ENCODE measurements at regions not wholly inside any gene's neighbourhood (a gene's known extent, or its start where the extent isn't known, plus 50 kb on each side); places are given as distances from the start of the nearest gene placed in this dataset.

DNA sequence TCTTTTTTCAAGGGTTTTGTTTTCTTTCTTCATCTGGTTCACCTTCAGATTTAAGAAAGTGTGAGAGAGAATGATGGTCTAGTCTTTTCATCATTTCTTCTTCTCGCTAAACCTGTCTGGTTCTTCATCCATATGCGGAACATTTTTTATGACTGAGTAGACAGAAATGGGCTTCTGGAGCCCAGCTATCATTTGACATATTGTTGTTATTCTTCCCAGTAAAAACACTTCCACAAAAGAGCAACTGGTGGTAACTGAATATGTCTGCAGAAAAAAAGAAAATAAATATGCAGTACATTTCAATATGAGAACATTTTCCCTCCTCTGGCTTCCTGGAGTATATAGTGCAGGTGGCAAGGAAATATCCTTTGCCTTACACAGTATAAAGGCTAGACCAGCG, 209.5 kb downstream of the JCAD start:
- no peak for DNase-seq

DNA sequence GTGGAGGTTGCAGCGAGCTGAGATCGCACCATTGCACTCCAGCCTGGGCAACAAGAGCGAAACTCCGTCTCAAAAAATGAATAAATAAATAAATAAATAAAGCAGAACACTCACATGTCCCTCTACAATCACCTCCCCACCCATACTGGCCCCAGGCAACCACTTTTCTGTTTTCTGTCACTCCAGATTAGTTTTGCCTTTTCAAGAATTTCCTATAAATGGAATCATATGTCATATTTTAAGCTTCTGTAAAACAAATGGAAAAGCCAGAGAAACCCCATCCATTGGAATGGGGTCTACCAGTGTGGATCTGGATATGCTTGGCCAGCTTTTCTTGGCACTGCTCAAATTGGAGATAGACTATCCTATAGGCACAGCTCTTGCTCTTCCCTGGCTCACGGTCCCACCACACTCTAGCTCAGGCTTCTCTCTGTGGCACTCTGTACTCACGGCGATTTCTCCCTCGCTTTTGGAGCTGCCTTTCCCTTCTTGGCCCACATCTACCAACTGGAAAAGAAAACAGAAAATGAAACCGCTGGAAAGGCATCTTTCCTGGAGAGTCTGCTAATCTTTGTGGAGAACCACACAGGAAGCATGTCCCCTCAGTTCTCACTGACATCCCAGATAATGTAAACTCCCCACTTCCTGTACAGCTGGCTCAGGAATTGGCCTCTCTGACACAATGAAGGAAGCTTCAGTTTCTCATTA, 210.1 kb downstream of the JCAD start:
- no peak for DNase-seq

DNA sequence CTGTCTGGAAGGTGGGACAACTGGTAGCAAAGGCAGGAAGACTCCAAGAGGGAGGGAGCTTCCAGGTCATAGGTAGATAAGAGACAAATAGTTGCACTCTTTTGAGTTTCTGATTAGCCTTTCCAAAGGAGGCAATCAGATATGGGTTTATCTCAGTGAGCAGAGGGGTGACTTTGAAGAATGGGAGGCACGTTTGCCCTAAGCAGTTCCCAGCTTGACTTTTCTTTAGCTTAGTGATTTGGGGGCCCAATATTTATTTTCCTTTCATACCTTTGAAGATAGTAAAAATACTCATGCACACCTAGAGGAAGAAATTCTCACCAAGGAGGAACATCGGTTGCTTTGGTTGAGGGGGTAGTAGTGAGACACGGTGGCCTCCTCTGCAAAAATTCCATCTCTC, 212.1 kb upstream of the SVIL start:
- DNase-seq = no peak

DNA sequence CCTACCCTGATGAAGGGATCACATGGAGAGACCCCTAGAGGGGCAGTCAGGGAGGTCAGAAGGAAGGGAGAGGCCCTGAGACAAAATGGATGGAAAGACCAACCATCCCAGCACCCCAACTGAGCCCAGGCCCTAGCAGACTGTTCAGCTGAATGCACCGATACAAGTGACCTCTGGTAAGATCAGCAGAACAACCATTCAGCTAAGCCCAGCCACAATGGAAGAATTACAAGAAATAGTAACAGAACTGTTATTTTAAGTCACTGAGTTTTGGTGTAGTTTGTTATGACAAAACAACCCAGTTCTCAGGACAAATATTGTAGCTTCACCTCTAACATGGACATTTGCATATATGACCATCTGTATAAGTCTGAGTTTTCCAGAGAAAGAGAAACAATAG, 210.4 kb upstream of the SVIL start:
- no peak for DNase-seq

DNA sequence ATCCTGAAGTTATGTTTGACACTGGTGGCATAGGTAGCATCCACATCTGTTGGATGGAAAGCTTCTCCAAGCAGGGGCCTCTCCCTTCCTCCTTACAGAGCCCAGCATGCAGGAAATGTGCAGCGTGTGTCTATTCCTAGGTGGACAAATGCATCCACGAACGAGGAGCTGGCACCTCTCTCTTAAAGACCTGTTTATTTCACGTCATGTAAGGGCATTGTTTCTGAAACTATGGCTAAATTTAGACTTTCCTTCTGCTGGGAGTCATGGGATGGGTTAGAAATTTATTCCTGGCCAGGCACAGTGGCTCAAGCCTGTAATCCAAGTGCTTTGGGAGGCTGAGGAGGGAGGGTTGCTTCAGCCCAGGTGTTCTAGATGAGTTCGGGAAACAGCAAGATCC, 208.4 kb upstream of the SVIL start:
- DNase-seq = no peak

DNA sequence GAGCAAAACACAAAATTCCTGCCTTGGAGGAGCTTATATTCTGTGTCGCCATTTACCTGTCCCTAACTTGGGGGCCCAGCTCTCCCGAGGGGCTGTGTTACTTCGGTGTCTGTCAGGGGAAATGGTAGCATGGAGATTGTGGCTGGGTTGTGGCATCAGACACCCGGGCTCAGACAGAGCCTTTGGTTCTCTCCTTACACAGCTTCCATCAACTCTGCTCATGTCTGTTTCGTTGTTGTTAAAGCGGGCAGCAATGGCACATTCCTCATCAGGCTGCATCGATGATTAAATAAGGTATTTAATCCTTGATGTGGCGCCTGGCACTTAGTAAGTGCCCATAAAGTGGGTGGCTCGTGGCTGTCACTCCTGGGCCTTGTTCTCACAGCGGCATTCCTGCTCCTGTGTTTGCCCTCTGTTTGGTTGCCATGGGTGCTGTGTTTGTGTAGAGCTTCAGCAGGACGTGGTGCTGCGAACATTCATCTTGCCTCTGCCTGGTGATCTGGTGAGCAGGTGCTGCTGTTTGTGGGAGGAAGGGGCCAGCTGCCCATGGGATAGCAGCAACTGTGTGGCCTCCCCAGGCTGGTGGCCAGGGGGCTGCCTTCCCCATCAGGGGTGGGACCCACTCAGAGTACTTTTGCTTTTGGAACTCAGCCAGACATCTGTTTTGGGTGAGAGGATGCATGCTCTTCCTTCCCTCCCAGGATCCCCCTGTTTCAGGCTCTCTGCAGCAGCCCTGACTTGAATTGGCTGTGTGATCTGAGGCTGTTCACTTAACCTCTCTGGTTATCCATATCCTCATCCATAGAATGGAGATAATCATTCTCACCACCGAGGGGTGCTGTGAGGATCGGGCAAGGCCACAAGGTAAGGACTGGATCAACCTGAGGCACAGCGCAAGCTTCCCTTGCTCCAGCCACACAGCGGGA, 207.2 kb upstream of the SVIL start:
- no peak for DNase-seq

DNA sequence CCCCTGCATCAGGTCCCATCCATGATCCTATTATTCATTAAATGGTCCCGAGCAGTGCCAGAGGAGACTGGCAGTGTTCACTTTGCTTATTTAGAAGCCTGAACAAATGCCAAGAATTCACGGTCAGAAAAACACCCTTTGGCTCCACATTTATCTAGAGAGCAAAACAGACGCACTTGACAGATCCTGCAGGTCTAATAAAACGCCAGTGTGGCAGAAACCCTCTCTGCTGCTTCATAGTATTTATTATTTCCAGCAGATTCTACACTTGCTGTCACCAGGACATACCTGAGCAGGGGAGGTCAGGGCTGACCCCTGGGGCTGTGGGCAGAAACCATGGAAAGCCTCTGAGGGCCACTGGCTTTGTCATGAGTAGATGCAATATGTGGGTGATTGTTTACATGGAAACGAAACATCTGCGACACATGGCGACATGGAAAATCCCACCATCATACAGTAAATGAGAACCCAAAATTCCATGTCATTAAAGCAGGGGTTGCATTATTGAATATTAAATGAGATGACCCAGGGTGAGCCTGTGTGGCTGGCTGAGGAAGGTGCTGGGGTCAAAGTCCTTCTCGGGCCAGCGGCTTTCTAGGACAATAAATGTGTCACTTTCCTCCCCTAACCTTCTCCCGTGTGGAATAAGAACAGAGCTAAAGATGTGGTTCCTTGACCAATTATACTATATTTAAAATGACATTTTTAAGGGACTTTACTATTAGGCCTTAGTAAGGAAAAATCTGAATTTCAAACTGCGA, 205.9 kb upstream of the SVIL start:
- no peak for DNase-seq

DNA sequence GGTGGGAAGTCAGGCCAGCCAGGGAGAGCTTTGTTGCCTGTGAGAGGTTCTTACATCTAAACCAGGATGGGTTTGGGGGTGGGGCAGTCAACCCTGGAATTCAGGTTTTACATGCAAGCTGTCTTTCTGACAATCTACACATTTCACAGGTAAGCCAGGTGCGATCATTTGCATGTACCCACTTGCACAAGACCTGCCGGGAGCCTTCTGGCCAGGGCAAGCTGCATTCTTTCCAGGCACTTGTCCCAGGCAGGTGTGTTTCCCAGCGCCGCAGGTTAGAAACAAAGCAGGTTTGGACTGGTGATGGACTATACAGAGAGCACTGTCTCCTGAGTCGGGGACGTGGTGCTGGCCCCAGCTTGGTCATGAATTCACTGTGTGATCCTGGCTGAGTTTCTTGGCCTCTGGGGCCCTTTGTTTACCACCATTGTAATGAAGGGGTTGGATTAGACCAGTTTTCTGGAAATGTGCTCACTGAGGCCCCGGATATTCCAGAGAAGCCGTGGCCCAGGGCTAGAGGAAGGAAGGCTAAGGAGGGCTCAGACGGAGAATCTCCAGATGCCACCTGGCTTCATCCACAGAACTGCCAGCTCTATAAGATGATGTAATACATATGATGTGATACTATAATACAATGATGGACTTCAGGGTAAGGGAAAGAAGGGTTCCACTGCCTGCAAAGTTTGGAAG, 205.2 kb upstream of the SVIL start:
- no peak for DNase-seq

DNA sequence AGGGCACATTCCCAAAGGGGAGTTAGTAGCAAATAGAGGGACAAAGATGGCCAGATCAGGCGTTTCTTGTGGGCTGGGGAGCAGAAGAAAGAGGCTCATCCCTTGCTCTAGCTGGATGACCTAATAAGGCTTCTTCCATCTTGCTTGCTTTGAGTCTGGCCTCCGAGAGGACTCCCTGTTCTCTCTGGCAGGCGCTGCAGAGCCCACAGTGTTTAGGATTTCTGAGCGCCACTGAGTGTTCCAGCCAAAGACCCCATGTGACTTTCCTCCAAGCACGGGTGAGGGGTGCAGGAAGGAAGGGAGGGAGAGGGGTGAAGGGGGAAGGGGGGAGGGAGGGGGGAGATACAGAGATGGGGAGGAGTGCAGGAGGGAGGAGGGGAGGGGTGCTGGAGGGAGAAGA, 203.8 kb upstream of the SVIL start:
- no peak for DNase-seq

DNA sequence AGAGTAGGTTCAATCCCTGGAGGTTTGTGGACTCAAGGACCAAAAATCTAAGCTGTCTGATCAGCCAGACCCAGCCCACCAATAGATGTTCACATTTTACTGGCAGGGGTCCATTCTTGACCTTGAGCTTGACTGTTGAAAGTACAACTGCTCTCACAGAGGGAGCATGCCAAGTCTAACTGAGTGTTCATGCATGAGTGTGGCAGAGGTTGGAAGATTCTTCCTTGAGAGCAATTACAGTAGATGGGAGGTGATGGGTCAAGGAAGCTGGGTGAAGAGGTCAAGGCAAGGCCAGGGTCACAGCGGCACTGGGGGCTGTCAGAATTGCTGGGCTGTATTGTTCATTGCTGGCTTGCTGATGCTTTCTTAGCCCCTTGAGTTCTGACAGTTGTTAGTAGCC, 202.8 kb upstream of the SVIL start:
- DNase-seq = no peak

DNA sequence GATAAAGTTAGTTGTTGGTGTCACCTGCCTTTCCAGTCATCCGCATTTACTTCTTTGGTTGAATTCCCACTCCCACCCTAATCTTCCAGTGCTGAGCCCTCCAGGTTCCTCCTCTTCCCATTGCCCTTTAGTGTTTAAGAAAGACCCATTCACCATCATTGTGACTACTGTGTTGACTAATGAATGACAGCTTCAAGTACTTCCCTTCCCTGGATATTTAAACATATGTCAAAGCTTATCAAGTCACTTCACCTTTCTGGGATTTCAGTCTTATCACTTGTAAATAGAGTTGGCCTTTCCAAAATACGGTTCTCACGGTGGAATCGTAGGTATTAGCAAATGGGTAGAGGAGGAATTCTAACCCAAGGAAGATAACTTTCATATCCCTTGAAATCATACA, 201.6 kb upstream of the SVIL start:
- DNase-seq = no peak

DNA sequence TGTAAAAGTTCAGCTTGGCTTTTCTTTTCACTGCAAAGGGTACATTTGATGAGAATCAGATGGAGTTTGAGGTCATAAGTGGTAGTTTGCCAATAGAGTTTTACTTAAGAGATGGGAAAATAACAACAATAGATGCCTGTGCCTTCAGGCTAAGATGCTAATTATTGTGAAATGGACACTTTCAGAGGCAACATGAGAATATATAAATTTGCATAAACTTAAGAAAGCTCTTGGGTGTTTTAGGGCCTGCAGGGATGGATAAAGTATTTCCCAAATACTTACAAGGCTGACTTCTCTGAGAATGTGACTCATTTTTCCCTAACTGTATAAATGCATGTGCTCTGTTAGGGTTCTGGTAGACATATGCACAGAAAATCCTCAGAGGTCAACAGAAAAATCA, 200.3 kb upstream of the SVIL start:
- no peak for DNase-seq

DNA sequence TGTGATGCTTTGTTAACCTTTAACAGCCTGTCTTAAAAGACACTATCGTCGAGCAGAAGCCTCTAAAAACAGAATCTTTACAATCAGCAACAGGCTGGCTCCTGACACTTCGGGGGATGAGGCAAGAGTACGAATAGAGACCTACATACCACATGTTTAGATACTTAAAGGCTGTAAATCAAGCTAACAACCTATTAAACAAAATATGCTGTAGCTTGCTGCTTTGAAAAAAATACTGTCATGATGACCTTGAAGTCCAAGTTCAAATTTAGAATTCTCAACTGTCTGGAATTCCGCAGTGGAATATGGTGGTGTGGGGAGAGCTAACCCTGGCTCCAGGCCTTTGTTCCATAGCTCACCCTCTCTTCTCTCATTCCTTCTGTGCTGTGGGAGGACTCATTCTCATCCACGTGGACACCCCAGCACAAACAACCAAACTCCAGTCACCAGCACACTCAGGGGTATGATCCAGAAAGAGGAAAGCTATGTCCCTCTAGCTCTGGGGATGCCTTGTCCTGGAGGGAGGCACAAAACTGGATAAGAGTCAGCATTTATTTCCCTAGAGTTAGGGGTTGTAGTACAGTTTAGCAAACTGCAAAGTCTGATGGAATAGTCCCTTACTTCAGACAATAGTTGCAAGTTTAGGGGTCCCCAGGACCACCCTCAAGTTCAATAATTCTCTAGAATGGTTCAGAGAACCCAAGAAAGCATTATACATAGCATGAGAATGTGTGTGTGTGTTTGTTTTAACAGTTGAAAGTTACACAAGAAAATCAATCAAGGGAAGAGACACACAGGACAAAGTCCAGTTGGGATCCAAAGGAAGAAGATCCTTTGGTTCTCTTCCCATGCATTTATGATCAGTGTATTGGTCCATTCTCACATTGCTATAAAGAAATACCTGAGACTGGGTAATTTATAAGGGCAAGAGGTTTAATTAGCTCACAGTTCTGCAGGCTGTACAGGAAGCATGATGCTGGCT, 196.1 kb upstream of the SVIL start:
- no peak for DNase-seq

DNA sequence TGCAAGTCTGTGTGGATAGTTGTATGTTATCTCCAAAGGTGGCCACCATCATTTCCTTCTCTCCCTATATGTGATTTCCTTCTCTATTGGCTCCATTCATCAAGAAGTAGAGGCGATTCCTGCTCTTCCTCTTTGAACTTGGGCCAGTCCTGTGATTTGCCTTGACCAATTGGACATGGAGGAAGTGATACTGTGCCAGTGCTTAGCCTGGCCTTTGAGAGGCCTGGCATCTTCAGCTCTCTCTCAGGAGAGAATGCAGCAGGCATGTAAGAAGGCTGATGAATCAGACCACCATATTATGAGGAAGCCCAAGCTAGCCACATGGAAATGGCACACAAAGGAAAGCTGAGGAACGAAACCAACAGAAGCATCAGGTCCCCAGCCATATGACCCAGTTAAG, 195.0 kb upstream of the SVIL start:
- no peak for DNase-seq

DNA sequence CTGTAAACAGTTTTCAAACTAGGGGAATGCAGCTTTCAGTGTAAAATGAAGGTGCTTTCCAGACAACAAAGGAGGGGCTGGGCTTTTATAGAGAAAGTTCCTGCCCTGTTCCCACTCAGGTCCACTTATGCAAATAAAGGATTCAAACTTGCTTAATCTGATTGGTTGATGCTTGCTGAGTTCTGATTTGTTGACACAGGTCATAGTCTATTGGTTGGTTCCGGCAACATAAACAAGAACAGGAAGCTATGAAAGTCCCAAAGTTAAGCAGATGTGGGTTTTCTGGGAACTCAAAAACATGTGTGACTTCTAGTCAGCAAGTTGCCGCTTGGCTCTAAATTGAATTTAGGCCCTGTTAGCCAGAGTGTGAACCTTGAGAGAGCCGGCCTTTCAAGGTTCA, 194.2 kb upstream of the SVIL start:
- no peak for DNase-seq

DNA sequence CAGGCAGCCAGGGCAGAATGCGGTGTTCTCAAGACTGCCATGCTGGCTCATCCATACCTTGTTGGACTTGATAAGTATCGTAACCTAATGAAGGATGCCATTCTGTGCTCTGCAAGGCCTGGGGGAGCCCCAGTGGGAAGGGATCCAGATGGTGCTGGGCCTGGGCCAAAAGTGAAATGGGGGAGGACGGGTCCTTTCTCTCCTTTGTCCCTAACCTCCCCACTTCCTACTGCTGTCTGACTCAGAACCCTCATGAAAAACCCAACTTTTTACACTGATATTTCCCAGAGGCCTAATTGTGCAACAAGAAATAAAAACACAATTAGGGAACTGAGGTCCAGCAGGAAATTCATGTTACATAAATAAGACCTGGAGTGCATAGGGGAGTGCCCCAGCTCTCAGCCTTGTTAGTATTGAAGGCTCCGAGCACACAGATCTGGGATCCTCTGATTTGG, 193.7 kb upstream of the SVIL start:
- DNase-seq = no peak

DNA sequence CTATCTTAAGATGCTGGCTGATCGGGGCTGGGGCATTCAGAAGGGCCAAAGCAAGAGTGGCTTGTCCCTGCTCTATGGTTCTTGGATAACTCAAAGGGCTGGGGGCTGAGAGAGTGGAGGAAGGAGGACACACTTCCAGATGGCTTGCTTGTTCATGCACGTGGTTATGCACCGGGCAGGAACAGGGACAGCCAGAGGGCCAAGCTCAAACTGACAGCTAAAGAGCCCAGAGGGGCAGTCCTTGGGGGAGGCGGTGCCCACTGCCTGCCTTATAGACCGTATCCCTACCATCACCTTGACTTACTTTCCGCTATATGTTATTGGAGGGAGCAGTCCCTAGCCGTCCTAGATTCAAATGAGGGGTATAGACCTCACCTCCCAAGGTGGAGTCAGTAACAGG, 192.7 kb upstream of the SVIL start:
- DNase-seq = no peak

DNA sequence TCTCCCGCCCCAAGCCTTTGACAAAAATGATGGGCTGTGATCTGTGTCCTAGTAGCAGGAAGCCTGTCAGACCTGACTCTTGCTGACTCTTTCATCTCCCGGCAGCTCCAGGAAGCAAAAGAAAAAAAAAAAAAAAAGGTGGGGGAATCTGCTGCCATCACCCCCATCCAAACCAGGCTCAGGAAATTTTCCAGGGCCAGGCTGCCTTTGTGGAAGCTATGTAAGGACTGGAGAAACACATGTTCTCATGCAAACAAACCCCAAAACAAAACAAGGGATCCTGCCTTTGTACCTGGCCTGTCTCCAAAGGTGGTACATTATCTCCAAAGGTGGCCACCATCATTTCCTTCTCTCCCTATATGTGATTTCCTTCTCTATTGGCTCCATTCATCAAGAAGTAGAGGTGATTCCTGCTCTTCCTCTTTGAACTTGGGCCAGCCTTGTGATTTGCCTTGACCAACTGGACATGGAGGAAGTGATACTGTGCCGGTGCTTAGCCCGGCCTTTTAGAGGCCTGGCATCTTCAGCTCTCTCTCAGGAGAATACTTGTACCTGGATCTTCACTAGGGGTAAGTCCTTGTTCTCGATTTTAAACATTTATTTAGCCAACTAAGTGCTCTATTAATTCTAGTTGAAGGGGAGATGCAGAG, 192.2 kb upstream of the SVIL start:
- no peak for DNase-seq

DNA sequence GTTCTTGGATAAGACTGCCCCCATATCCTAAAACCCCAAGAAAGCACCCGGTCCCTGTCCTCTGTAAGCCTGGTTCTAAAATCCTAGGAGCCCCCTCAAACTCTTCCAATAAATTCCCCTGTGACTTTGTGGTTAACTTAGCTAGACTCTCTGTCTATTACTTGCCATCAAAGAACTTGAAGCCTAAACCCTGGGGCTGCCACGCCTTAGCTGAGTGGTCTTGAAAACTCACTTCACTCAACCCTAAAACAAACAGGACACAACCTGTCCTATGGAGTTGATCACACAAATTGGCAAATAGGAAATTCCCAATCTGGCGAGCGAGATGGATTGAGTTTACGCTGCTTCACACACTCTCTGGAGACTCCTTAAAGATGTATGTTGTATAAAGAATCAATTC, 191.4 kb upstream of the SVIL start:
- DNase-seq = no peak

DNA sequence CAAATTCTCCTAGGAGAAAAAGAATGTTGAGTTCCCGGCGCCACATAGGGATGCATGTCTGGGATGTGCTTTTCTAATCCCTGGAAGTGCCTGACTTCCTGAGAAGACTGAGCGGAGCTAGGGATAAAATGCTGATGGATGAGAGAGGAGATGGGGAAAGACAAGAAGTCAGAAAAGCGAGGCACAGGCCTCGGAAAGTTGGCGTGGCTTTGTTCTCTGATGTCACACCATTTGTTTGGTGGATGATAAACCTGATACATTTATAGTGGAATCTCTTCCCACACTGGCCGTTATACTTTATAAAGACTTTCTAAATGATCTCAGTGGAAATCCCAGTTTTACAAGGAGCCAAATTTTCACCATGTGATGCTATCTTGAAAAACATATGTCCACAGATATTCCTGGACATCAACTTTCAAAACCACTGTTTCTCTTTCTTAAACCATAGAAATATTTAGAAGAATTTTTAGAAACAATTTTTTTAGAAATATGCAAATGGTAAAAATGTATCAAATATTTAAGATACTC, 188.8 kb upstream of the SVIL start:
- DNase-seq = no peak

DNA sequence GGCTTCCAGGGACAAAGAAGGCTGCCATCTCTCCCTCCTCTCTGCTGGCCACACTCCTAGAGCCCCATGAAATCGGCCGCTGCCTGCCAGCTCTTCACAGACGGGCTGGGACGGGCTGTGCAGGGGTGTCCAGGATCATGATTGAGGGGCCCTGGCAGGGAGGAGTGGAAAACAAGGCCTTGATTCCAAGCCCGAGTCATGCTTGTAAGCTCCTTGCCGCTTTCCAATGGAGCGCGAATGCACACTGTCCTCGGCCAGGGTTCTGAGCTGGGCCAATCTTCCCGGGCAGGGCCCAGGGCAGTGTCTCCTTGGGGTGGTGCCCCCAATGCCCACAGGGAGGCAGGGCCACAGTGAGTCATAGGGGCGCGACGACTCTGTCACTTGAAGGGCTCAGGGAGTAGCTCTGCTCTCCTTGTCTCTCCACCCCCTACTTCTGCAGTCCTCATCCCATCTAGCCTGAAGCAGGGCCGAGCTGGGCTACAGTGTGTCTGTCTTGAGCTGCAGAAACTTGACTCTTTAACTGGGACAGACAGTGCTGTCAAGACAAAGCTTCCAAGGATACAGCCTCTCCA, 186.2 kb upstream of the SVIL start:
- DNase-seq = no peak
